Esophagus mucosa (tissue), 1 donor: ENCODE measurements at regions not wholly inside any gene's neighbourhood (a gene's known extent, or its start where the extent isn't known, plus 50 kb on each side); places are given as distances from the start of the nearest gene placed in this dataset.
"Not testable (repeated sequence)": the region's sequence is repeated elsewhere in the genome, so short reads cannot be mapped to it uniquely, and the experiment has no call there.

ENCODE experiments used
- ATAC-seq: fragments of 200-7000 bp; cut with Tn5 transposase; one replicate; pipeline ENCODE4 v1.9.1; 2020
- donor health status: DM: yes; HTN: yes; CAD: no.

DNA sequence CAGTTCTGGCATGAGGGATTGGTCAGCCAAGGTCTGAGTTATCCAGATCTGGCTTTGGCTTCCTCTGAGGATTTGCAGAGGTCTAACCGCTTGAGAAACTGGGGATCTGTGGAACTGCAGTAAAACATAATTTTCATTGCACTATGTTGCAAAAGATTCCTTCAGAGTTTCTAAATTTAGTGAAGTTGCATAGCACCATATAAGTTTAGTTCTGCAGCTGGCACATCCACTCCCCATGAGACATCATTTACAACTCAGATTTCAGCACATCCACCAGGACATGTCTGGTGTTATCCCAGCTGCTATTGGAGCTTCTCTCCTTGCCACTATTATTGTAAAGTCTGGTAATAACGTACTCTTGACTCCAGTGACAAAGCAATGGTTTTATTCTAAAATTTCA is 181.5 kb downstream of the CWF19L2 start:
- no peak for ATAC-seq

DNA sequence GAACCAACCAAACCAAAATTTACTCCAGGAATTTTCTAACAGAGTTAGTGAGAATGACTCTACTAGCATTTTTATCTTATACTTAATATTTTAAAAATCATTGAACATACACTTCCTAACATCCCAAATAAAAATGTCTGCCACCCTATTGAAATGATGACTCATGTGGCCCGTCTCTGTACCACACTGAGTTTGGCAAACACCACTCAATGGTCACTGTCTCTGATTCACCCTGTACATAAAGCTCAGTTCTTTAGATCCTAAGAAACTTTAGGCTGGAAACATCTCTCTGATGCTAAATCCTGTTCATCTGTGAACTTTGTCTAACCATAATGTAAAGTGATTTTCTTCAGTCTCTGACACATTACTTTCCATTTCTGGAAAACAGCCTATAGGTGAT is 182.0 kb downstream of the CWF19L2 start:
- ATAC-seq: no peak

DNA sequence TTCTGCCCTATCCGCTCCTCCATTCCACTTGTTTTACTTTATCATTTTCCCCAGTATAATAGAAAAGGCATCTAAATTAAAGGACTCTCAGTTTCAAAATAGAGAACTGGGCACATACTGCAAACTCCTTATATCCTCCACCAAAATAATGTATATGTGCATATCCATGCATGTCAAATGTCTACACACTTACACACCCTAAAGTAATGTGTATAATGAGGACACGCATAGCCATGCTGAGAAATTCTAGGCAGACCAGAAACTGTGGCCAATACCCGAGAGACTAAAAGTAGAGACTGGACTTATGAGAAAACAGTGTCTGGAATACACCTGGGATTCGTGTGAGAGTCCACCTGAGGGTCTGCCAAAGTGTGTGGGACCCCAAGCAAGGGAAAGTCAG is 183.5 kb downstream of the CWF19L2 start:
- no peak for ATAC-seq

DNA sequence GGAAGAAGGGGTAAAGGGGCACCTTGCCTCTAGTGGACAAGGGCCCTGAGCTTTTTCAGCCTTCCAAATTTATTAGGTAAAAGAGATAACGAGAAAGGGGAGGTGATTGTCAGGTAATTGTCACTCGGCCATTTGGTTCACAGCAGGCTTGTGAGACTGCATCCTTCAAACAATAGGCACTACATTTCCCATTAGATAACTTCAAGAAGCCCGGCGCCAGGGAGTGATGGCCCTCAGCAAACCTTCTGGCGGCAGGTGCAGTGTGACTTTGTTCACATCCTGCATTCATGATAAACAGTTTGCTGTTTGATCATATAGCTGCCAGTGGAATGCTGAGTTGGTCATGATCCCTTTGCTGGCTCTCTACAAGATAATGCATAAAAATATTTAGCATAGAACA is 185.1 kb downstream of the CWF19L2 start:
- no peak for ATAC-seq

DNA sequence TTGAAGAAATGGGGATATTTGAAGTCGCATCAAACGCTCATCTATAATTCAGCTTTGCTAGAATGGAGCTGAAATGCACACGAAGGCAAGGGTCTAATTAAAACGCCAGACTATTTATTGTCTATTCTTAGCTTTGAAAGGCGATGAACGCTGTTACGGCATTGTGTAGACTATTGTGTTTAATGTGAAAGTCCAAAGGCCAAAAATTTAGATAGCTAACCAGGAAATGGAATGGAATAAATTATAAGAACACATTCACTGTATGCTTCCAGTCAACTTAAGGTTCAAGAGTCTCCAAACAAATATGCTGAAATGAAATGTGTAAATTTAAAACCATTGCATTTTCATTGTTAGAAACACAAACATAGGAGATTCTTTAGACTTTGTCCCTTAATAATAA is 186.2 kb downstream of the CWF19L2 start:
- no peak for ATAC-seq

DNA sequence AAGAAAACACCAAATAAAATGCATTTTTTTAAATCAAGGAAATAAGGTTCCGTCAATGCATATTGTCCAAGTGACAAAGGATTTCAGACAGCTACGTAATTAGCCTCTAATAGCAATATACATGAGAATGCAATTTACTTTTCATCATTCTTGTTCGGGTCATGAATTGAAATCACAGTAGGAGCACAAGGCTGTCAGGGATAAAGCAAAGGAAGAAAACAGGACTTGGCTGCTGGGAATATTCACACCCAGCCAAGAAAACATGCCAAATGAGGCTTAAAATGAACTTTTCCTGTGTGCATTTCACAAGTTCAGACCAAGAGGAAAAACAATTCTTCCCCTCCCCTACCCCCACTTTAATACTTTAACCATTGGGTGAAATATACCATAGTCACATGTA is 188.6 kb downstream of the CWF19L2 start:
- no peak for ATAC-seq

DNA sequence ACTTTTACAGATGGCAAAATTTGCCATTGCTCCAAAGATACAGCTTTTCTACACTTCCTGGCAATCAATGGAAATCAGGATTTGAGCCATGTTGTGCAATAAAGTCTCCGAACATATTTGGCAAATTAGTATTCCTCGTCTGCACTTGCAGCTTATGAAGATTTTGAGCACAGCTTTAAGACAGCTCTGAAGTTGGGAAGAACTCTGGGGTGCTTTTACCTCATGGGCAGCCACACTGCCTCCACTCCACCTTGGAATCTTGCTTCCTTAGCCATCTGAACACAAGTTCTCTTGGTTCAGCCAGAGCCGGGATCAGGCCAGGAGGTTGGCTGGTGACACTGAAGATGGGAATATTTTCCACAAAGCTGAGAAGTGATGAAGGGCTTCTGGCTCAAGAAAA is 191.2 kb downstream of the CWF19L2 start:
- ATAC-seq: no peak

DNA sequence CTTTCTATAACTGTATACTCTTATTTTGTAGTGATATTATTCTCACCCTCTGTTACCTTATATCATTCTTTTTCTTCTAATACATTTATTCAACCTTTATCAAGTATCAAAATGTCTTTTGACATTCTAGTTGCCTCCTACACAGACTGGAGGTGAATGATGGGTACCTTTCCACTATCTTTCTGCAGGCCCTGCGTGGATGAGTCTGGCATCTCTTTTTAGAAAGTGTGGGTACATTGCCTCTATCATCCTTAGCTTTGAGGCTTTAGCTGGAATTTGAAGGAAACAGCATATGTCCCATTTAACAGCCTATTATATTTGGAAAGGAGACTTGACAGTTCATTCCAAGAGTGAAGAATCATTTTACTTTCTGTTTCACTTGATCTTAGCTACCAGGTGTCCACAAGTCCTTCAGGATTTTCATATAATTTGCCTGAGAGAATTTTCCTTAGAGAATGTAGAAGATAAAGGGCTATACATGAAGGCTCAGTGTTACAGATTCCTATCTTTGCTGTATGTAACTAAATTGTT is 192.0 kb downstream of the CWF19L2 start:
- ATAC-seq: no peak

DNA sequence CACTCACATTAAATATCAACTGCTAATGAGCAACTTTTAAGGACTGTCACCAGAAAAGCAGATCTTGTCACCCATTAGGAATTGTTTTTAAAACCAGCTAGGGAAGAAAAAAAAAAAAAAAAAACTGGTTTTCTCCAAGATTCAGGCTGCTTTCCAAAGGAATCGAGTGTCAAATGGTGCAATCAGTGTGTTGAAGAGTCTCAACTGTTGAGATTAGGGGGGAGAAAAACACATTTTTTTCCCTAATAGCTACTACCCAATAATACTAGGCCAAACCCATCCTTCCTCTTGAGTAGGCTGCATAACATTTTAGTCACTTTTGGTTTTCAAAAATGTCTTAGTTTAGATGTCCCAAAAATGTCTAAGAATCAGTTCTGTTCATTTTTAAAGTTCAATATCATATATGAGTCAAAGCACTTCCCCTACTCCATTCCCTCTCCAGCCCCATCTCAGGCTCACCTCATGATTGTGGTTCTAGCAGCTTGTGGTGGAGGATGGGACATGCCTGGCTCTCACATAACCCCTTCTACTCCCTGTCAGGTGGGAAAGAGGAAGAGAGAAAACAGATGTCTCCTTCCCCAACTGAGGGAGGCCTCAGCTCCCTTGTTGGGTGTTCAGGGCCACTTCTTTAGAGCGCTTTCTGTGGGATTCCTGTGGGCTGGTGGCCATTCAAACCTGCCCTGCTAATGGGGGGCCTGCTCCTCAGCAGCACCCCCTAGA is 193.6 kb downstream of the CWF19L2 start:
- no peak for ATAC-seq

DNA sequence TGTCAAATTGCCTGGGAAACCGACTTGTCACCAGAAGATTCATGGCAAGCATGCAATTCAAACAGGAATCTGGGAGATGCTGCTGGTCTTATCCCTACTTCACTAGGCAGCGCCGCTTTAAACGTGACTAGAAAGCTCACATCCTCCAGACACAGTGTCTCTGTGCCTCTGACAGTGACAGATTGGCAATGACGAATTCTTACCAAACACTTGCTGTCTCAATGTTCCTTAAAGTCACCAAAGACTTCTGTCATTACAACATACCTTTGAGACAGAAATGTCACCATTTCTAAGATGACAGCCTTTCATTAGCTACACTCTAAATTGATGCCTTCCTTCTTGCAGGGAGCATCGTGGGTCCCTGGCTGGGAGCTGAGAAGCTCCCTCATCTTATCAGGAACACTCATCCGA is 197.8 kb downstream of the CWF19L2 start:
- no peak for ATAC-seq

DNA sequence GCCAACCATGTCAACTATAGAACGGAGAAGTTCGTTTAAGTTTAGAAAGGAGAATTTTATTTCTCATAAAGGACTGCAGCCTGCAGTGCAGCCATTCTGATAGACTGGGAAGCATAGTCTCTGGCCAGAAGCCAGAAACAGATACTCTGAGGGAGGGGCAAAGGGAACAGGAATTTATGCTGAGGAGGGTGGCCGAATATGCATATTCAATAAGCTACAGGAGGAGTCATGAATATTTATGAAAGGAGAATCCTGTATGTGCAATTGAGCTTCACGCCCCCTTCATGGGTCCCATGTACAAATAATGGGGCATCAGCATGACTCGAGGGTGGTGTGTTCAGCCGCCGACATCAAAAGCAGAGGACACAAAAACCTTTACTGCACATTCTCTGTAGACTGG is 199.9 kb downstream of the CWF19L2 start:
- ATAC-seq: no peak

DNA sequence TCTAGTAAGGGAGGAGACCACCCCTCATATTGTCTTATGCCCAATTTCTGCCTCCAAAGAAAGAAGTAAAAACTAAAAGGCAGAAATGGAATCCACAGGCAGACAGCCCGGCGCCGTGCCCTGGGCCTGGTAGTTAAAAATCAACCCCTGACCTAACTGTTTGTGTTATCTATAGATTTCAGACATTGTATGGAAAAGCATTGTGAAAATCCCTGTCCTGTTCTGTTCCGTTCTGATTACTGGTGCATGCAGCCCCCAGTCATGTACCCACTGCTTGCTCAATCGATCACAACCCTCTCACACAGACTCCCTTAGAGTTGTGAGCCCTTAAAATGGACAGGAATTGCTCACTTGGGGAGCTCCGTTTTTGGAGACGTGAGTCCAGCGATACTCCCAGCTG is 204.0 kb downstream of the CWF19L2 start:
- ATAC-seq: not testable (repeated sequence)

DNA sequence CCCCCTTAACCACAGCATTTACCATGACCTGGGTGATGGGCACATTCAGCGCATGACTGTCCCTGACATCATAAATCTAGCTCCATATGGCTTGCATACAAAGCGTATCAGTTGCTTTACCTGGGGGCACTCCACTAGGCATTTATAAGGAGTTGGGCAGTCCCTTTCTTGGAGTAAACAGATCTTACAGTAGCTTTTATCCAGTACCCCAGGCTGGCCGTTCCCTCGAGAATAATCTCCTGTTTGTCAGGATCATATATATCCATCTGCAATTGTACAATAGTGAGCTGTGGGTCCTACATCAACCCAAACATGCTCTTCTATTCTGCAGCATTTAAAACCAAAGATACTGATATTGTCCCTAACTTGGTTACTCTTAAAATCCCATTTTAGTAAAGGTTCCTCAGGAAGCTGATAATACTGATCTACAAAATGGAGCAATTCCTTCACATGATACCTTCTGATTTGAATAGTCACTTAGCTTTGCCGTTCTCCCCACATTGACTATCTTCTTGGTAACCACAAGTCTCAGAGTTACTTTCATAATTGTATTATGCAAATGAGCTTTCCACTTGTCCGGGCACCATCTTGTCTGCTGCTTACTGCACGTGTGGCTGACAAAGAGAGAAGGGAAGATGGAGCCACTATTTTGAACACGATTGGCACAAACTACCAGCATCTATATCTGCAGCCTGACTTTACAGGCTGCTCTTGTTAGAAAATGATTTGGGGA is 205.0 kb downstream of the CWF19L2 start:
- no peak for ATAC-seq

DNA sequence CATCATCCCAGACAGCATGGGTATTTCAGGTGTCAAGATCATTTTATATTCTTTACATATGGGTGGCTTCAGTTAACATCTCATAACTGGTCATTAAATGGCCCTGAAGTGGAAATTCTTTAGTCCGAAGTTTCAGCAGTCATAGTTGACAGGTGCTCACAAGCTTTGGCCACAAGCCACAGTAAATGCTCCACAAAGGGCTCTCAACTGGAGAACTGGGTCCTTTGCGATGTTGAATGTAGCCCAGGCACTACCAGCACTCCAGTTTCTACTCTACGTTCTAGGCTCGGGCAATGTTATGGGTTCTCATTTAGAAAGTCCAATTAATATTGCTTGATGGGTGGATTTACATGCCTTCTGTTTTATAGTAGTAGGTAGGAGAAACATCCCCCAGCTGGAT is 206.3 kb downstream of the CWF19L2 start:
- no peak for ATAC-seq

DNA sequence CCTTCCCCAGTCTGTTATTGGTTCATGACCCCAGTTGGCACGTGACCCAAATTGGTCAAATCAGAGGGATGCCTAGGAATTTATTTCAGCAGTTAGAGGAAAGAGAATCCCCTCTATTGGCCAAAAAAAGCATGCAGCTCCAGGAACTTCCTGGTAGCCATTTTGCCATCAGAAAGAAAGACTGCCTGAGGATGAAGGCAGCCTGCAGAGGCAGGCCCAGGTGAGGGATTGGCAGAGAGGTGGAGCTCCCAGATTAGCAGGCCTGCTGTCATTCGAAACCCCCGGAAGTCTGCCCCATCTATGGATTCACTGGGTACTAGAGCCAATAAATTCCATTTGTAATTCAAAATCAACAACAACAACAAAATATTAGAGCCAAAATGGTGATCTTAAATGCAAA is 207.6 kb downstream of the CWF19L2 start:
- ATAC-seq: no peak

DNA sequence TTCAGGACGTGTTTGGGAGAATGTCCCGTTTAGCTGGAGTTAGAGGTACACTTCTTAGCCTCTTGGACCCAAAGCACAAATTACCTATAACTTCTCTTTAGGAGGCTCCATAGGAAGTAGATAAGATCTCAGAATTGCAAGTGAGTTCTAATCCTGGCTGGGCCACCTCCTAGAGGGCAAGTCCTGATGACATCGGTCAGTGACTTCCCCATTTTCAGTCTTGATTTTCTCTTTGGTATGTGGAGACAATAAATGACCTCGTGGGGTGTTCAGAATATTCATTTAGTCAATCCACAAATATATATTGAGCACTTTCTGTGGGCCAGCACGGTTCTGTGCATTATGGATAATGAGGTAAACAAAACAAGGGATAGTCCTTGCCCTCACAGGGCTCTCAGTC is 208.6 kb downstream of the CWF19L2 start:
- ATAC-seq: no peak

DNA sequence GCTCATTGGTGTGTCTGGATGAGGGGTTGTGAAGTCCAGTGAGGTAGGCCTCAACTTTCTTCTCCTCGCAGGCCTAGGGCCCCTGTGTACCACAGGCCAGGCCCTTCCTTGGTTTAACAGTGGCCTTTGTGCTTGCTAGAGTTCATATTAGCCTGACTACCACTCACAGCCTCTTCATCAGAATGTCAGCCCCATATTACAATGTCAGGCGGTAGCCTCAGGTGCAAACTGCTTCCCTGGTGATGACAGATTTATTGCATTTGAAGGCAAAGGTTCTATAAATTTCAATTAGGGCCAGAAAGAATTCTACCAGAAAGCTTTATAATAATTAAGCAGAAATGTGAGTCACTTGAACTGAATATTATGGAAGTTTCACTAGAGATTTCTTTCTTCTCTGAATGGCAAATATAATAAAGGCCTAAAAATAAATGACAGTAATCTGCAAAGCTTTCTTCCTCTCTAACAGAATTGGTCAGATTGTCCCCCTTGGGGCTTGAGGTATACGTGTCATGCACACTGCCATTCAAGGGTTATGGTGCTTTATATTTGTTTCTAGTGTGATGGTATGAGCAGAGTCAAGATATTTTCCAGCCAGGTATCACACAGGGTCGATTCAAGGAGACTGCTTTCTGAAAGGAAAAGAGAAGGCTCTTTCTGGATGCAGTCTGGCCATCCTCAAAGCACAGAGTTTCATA is 210.3 kb downstream of the CWF19L2 start:
- ATAC-seq: no peak

DNA sequence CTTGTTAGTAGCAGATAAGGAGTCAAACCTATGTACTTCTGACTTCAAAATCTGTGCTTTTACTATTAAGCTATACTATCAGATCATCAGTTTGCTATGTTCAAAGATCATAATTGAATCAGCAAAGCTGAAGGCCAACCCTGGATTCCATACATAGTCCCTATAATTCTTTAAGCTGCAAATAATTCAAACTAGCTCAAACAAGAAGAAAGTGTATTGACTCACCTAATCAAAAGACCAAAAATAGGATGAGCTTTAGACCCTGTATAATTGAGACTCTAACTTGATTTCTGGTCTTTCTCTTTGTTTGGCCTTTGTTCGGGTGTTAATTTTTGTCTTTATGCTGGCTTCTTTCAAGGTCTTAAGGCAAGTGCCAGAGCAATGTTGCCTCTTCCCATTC is 213.7 kb downstream of the CWF19L2 start:
- no peak for ATAC-seq

DNA sequence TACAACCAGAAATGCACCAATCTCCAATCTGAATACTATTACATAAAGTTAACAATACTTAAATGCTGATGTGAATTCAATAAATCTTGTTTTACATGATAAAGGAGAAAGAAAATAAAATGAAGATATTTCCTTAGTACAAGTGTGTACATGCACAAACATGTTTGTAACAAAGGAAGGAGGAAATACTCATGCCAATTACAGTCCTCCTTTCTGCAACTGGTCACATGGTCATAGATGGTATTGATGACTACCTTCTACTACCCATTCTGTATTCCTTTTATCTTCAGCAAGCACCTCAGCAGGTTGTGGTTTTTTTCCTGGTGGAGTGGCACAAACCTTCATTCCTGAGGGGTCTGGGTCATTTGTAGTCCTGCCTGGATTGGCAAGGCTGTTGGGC is 214.2 kb upstream of the GUCY1A2 start:
- no peak for ATAC-seq

DNA sequence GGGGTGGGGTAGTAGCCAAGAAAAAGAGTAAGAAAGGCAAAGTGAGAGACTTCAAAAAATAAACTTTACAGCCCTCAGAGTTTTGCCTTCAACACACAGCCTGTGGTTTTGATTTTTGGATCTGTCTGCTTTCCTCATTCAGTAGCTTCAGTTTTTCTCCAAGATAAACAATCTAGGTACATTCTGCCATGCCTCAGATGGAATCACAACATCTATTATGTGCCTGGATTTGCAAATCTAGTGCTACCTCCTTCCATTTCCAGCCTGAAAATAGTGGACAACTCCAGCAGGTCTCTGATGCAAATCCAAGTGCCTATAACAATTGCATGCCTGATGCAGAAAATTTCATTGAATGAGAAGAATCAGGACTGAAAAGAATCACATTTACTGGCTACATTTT is 206.6 kb upstream of the GUCY1A2 start:
- no peak for ATAC-seq

DNA sequence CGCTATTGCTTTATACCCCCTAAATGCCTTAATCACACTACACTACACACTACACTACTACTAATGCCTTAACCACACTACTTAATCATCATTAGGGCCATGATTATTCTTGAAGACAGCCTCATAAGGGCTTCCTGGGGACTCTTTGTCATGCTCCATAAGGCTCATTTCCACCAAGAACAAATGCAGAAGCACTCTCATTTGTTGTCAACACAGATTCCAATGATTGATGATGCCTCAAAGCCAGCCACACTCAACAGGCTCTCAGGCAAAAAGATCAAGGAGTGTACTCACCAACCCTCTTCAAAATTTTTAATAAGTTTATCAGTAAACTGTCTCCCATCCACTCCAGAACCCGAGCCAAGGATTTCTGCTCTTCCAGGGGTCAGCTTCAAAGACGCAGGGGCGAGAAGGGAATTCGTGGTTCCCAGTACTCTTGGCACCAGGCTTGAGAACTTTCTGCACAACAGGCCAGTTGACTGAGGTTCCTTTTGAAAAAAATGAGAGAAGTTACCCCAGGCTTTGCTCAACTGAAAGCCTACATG is 204.7 kb upstream of the GUCY1A2 start:
- ATAC-seq: no peak

DNA sequence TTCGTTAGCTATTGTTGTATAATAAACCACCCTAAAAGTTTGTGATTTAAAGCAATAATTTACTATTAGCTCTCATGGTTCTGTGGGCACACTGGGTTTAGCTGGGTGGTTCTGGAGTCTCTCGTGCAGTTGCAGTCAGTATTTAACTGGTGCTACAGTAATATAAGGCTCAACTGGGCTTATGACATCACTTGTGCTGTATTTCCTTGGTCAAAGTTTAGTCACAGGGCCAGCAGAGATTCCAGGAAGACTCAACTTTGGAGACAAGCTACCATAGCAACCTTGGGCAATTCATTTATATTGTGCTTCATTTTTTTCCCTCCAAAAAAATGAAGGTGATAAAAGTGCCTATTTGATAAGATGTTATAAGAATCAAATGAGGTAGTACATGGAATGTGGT is 204.2 kb upstream of the GUCY1A2 start:
- no peak for ATAC-seq

DNA sequence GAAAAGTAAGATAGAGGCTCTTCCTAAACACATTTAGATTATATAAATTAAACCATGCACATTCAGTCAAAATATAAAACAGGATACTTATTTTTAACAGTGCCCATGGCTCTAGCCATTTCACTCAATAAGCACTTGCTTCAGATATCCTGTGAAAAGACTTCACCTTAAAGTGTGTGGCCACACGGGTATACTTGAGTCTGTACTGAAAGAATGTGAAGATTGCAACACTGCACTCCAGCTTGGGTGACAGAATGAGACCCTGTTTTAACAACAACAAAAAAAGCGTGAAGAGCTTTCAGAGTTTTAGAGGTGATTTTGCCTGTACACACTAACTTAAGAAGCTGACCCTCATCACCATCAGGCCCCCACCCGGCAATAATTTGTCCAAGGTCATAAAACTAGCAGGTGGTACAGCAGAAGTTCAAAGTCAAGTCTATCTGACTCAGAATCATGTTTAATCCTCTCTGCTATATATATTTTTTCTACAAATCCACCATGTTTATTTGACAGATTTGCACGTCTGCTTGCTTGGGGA is 203.5 kb upstream of the GUCY1A2 start:
- ATAC-seq: no peak
